Liver (tissue), 6 donors: ENCODE measurements at regions not wholly inside any gene's neighbourhood (a gene's known extent, or its start where the extent isn't known, plus 50 kb on each side); places are given as distances from the start of the nearest gene placed in this dataset.
A peak's percentile ranks its signal among the peaks of the same experiment; 100 is the strongest.
"Not testable (repeated sequence)": the region's sequence is repeated elsewhere in the genome, so short reads cannot be mapped to it uniquely, and the experiment has no call there.

Experiments used
- DNase-seq: peaks from one replicate; pipeline ENCODE4 v3.0.0-alpha.2; 2017; ENCODE audit warnings: low spot score
- H3K27ac ChIP-seq, 2 donors: one replicate each; pipeline ENCODE4 v1.7.0; 2013; ENCODE audit warnings: inconsistent platforms in 2 of 2, low read length in 2 of 2, control low read depth in 1 of 2, low read depth in 1 of 2, mild to moderate bottlenecking in 1 of 2
- H3K27me3 ChIP-seq, 4 donors: one replicate each; pipeline versions ENCODE4 v1.6.1 to v1.7.0; 2013; ENCODE audit warnings: low read length in 3 of 4, inconsistent platforms in 1 of 4, mild to moderate bottlenecking in 1 of 4, moderate library complexity in 1 of 4; ENCODE audit not compliant: control insufficient read depth in 4 of 4, insufficient read depth in 4 of 4
- H3K36me3 ChIP-seq, 4 donors: one replicate each; pipeline versions ENCODE4 v1.6.1 to v1.7.0; 2013; ENCODE audit warnings: low read length in 3 of 4, mild to moderate bottlenecking in 3 of 4, low read depth in 1 of 4, moderate library complexity in 1 of 4; ENCODE audit not compliant: control insufficient read depth in 4 of 4, insufficient read depth in 3 of 4
- H3K4me1 ChIP-seq, 4 donors: one replicate each; pipeline versions ENCODE4 v1.6.1 to v1.7.0; 2013; ENCODE audit warnings: low read length in 3 of 4, mild to moderate bottlenecking in 3 of 4, moderate library complexity in 1 of 4; ENCODE audit not compliant: control insufficient read depth in 4 of 4, insufficient read depth in 4 of 4
- H3K4me3 ChIP-seq, 3 donors: one replicate each; pipeline versions ENCODE4 v1.6.1 to v1.7.0; 2013; ENCODE audit warnings: low read length in 3 of 3, control low read depth in 1 of 3, low read depth in 1 of 3, mild to moderate bottlenecking in 1 of 3
- H3K9ac ChIP-seq, 2 donors: one replicate each; pipeline ENCODE4 v1.7.0; 2013; ENCODE audit warnings: low read length in 2 of 2, mild to moderate bottlenecking in 2 of 2, moderate library complexity in 2 of 2, control low read depth in 1 of 2, low read depth in 1 of 2
- H3K9me3 ChIP-seq, 4 donors: one replicate each; pipeline versions ENCODE4 v1.6.1 to v1.7.0; 2013; ENCODE audit warnings: low read length in 3 of 4; ENCODE audit not compliant: control insufficient read depth in 4 of 4
- RAD21 ChIP-seq, 2 donors: IDR thresholded peaks; 2 replicates each; pipeline ENCODE4 v1.6.1; 2016; ENCODE audit warnings: antibody characterized with exemption in 2 of 2, mild to moderate bottlenecking in 2 of 2
- donor health status: healthy.
- donor health status: healthy.
- donor health status: healthy.

DNA sequence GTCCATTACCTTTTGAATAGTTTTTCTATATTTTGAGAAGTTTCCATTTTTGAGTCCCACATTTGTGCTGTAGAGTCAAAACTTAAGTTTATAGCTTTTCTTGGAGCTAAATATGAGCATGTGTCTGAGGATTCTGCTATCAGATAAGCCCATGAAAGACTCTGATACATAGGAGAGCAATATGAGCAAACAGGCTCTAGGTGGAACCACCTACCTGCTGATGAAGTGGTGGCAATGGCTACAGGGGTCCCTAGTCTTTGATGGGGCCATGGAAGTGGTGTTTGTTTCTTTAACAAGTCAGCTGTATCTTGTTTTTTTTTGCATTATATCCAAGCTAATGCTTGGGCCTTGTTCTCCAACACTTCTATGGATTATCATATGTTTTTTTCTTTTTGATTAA lies 1646.8 kb downstream of the KHDRBS2 start:
- H3K36me3 ChIP-seq, DNase-seq, H3K4me3 ChIP-seq, H3K27ac ChIP-seq, H3K9ac ChIP-seq, H3K4me1 ChIP-seq, H3K9me3 ChIP-seq, H3K27me3 ChIP-seq: not testable (repeated sequence)
- TF ChIP-seq RAD21 (IDR thresholded peaks at IDR 0.05), result peak in 1 of 2 donors; percentile 39
